C4-2B (cell line): ENCODE measurements at regions not wholly inside any gene's neighbourhood (a gene's known extent, or its start where the extent isn't known, plus 50 kb on each side); places are given as distances from the start of the nearest gene placed in this dataset.

Experiments used
- H3K27ac ChIP-seq: fragments of 450-650 bp; 2 replicates; pipeline ENCODE4 v1.5.1; 2017
- ZFX ChIP-seq: fragments of 450-650 bp; IDR thresholded peaks from 2 replicates; pipeline ENCODE4 v1.6.1; 2017
- TF ChIP-seq, protein P1 (sequence below): fragments of 450-650 bp; conservative IDR thresholded peaks from 2 replicates; pipeline ENCODE4 v1.5.1; 2017; ENCODE audit warnings: mild to moderate bottlenecking

DNA sequence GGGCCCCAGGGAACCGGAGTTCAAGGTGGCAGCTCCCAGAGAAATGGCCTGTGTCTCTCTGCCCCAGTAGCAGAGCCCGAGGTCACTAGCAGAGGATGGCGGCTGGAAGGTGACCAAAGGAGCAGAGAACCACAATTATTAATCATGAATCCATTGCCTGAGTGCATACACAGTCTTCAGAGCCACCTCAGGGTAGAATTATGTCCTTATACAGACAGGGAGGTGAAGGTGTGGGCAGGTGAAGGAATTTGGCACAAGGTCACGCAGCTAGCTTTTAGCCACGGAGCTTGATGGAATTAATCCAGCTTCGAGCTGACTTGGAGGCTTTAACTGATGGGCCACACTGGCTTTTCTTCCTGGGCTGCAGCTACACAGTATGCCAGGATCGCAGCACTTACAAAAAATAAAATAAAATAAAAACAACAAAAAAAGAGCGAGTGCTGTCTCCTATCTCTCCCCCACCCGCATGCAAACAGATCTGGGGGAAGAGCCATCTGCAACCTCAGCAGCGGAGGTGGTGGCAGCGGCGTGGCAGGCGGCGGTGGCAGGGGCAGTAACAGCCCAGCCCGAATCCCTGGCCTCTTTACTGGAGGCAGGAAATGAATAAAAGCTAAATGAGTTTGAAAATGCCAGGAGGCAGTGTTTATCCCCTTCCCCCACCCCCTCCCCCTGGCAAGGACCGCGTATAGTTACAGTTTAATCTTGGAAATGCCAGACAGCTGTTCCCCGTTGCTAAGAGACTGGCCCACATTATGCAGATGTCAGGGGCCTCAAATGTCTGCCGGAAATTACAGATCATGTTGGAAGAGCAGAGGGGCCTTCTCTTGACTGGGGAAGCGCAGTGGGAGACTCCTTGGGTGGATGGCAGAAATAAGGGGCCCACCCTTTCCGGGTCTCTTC, 93.5 kb downstream of the LRRC74A start:
- peak overlapping the region; percentile 96 for H3K27ac ChIP-seq
- 0 out of 2 replicates have a peak, but pooled peaks have one; percentile 30 for TF ChIP-seq ZFX
- TF ChIP-seq, protein P1, sequence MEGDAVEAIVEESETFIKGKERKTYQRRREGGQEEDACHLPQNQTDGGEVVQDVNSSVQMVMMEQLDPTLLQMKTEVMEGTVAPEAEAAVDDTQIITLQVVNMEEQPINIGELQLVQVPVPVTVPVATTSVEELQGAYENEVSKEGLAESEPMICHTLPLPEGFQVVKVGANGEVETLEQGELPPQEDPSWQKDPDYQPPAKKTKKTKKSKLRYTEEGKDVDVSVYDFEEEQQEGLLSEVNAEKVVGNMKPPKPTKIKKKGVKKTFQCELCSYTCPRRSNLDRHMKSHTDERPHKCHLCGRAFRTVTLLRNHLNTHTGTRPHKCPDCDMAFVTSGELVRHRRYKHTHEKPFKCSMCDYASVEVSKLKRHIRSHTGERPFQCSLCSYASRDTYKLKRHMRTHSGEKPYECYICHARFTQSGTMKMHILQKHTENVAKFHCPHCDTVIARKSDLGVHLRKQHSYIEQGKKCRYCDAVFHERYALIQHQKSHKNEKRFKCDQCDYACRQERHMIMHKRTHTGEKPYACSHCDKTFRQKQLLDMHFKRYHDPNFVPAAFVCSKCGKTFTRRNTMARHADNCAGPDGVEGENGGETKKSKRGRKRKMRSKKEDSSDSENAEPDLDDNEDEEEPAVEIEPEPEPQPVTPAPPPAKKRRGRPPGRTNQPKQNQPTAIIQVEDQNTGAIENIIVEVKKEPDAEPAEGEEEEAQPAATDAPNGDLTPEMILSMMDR: no peak
